ENCODE measurements at regions not wholly inside any gene's neighbourhood (a gene's known extent, or its start where the extent isn't known, plus 50 kb on each side); places are given as distances from the start of the nearest gene placed in this dataset.

DNA sequence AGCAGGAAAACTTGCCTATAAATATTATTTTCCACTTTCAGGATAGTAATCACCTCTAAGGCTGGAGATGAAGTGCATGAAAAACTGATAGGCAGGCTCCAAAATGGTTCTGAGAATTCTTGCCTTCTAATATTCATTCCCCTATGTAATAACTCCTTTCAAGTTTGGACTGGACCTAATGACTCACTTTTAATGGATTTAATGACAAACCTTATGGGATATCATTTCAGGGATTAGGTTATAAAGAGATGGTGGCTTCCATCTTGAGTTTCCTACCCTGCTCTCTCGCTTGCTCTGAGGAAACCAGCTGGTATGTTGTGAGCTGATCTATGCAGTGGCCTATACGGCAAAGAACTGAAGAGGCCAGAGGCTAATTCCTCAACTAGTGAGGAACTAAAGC, 192.0 kb downstream of the BCHE start:
- peaks cover 0 to 27% (median 4%) of the 10 kb centered on the region in 8 donors for H3K9me3 ChIP-seq
- no peaks in the 10 kb centered on the region for H3K27me3 ChIP-seq (replicated peaks in 1 of 7)
- H3K36me3 ChIP-seq = no peaks in the 10 kb centered on the region
- DNase-seq = no peak
- no peaks in the 10 kb centered on the region for H3K4me1 ChIP-seq
- TF ChIP-seq, protein P1, sequence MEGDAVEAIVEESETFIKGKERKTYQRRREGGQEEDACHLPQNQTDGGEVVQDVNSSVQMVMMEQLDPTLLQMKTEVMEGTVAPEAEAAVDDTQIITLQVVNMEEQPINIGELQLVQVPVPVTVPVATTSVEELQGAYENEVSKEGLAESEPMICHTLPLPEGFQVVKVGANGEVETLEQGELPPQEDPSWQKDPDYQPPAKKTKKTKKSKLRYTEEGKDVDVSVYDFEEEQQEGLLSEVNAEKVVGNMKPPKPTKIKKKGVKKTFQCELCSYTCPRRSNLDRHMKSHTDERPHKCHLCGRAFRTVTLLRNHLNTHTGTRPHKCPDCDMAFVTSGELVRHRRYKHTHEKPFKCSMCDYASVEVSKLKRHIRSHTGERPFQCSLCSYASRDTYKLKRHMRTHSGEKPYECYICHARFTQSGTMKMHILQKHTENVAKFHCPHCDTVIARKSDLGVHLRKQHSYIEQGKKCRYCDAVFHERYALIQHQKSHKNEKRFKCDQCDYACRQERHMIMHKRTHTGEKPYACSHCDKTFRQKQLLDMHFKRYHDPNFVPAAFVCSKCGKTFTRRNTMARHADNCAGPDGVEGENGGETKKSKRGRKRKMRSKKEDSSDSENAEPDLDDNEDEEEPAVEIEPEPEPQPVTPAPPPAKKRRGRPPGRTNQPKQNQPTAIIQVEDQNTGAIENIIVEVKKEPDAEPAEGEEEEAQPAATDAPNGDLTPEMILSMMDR (IDR thresholded peaks at IDR 0.05 in 8 of 11, conservative IDR thresholded peaks at IDR 0.05 in 3 of 11) = no peak
- TF ChIP-seq POLR2A (IDR thresholded peaks at IDR 0.05) = no peak
- no peak for TF ChIP-seq POLR2AphosphoS5 (IDR thresholded peaks at IDR 0.05)
- no peak overlapping the region for H3K27ac ChIP-seq
- H3K4me3 ChIP-seq = no peak overlapping the region
- intact Hi-C loops (cut with DNase I; ENCODE audit: low total_unique reads) = no loop called here
- WGBS, 5 donors = 81 to 94% (median 84%) methylated on average over 2 of the region's 2 CpGs

DNA sequence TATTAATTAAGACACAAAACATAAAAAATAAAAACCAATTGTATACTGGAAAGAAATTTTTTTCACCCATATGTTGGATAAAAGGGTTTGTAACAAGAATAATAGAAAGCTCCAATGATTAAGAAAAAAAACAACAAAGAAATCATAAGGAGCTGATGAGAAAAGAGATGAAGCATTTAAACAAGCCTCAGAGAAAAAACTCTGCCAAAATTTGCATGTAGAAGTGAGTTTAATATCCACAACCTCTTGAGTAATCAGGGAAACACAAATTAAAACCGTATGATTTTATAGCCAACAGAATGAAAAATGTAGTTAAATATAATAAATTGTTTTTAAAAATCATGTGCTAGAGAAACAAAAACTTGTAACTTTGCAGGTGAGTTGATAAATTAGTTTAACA, 192.9 kb downstream of the BCHE start:
- WGBS, 5 donors = 69 to 90% (median 76%) methylated on average over 1 of the region's 1 CpG
- no peak for DNase-seq
- peaks cover 0 to 19% (median 2%) of the 10 kb centered on the region in 8 donors for H3K9me3 ChIP-seq
- H3K36me3 ChIP-seq = no peaks in the 10 kb centered on the region
- intact Hi-C loops (cut with DNase I; ENCODE audit: low total_unique reads) = no loop called here
- no peak overlapping the region for H3K27ac ChIP-seq
- no peaks in the 10 kb centered on the region for H3K4me1 ChIP-seq
- H3K27me3 ChIP-seq (replicated peaks in 1 of 7) = no peaks in the 10 kb centered on the region
- TF ChIP-seq, protein P1 (IDR thresholded peaks at IDR 0.05 in 8 of 11, conservative IDR thresholded peaks at IDR 0.05 in 3 of 11) = no peak
- TF ChIP-seq POLR2A (IDR thresholded peaks at IDR 0.05) = no peak
- TF ChIP-seq POLR2AphosphoS5 (IDR thresholded peaks at IDR 0.05) = no peak
- no peak overlapping the region for H3K4me3 ChIP-seq

DNA sequence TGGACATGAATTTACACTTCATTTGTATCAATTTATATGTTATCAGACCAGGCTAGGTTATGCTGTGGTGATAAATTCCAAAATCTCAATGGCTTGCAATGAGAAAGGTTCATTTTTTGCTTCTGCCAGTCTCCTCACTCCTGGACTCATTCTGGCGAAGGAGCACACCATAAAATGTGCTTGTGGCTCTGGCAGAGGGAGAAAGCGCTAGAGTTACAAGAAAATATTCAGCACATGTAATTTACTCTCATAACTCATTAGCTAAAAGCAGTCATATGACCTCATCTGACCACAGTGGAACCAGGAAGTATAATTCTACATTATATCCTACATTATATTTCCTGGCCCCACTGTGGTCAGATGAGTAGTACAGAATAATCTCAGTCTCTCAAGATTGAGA, 193.8 kb downstream of the BCHE start:
- no peak for DNase-seq
- Histone ChIP-seq H3K27ac (no peak overlapping the region), H3K4me3 (no peak overlapping the region), H3K27me3 (replicated peaks in 1 of 7) (no peaks in the 10 kb centered on the region), H3K4me1 (no peaks in the 10 kb centered on the region), H3K9me3 (peaks cover 0 to 14% (median 0%) of the 10 kb centered on the region in 8 donors), H3K36me3 (no peaks in the 10 kb centered on the region)
- TF ChIP-seq, protein P1 (IDR thresholded peaks at IDR 0.05 in 8 of 11, conservative IDR thresholded peaks at IDR 0.05 in 3 of 11) = no peak
- no peak for TF ChIP-seq POLR2AphosphoS5 (IDR thresholded peaks at IDR 0.05)
- TF ChIP-seq POLR2A (IDR thresholded peaks at IDR 0.05) = no peak
- WGBS, 5 donors = 61 to 80% (median 66%) methylated on average over 2 of the region's 2 CpGs
- intact Hi-C loops (cut with DNase I; ENCODE audit: low total_unique reads) = no loop called here

DNA sequence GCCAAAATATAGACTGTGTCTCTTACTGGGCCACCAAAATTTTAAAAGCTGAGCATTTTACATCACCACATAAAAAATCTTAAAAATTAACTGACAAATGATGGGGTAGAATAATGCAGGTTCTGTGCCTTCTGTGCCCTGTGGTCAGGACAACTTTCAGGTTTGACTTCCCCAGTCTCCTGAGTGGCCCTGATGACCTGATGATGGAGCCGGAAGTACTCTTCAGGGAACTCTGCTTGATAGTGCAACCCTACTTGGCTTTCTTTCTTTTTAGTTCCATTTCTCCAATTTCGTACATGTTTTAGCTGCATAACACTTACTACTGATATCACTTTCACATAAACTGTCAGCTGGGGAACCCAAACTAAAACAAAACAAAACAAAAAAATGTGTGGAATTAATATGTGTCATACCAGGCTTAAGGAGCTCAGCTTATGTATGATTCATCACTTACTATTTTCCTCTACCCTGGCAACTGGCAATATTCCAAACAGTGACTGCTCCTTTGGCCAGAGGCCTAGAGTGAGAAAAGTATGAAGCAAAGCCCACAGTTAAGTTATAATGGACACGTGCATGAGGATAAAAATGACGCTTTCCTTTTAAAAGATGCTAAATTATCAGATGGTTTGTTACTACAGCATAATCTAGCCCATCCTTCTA, 194.3 kb downstream of the BCHE start:
- H3K4me1 ChIP-seq = no peaks in the 10 kb centered on the region
- WGBS, 5 donors = 54 to 67% (median 60%) methylated on average over 4 of the region's 4 CpGs
- intact Hi-C loops (cut with DNase I; ENCODE audit: low total_unique reads) = no loop called here
- no peak overlapping the region for H3K27ac ChIP-seq
- no peak for DNase-seq
- no peaks in the 10 kb centered on the region for H3K36me3 ChIP-seq
- no peak overlapping the region for H3K4me3 ChIP-seq
- TF ChIP-seq POLR2A (IDR thresholded peaks at IDR 0.05) = no peak
- TF ChIP-seq POLR2AphosphoS5 (IDR thresholded peaks at IDR 0.05) = no peak
- TF ChIP-seq, protein P1 (IDR thresholded peaks at IDR 0.05 in 8 of 11, conservative IDR thresholded peaks at IDR 0.05 in 3 of 11) = no peak
- H3K9me3 ChIP-seq = peaks cover 0 to 14% (median 0%) of the 10 kb centered on the region in 8 donors
- no peaks in the 10 kb centered on the region for H3K27me3 ChIP-seq (replicated peaks in 1 of 7)
